Loucy (cell line): ENCODE measurements at regions not wholly inside any gene's neighbourhood (a gene's known extent, or its start where the extent isn't known, plus 50 kb on each side); places are given as distances from the start of the nearest gene placed in this dataset.

Experiments
- H2AFZ ChIP-seq: fragments of 200-600 bp; sonication (generic); 2 replicates; pipeline ENCODE4 v1.6.0; 2016; ENCODE audit warnings: antibody characterized with exemption, mild to moderate bottlenecking, low read length, moderate library complexity
- H3F3A ChIP-seq: fragments of 200-600 bp; 2 replicates; pipeline ENCODE4 v1.6.0; 2016; ENCODE audit warnings: antibody characterized with exemption, low read depth, mild to moderate bottlenecking
- H3K27me3 ChIP-seq: fragments of 200-600 bp; sonication (generic); 2 replicates; pipeline ENCODE4 v1.6.1; 2014; ENCODE audit warnings: low read length, mild to moderate bottlenecking; ENCODE audit not compliant: insufficient read depth, poor library complexity, severe bottlenecking
- H3K36me3 ChIP-seq: fragments of 200-600 bp; sonication (generic); 2 replicates; pipeline ENCODE4 v1.6.1; 2016; ENCODE audit warnings: low read length; ENCODE audit not compliant: insufficient read depth
- H3K4me1 ChIP-seq: fragments of 200-600 bp; sonication (generic); 2 replicates; pipeline ENCODE4 v1.5.1; 2014; ENCODE audit warnings: low read length, mild to moderate bottlenecking; ENCODE audit not compliant: insufficient read depth, poor library complexity, severe bottlenecking
- H3K4me2 ChIP-seq: fragments of 200-600 bp; sonication (generic); 2 replicates; pipeline ENCODE4 v1.6.0; 2014; ENCODE audit warnings: antibody characterized with exemption, low read length, low read depth, mild to moderate bottlenecking; ENCODE audit not compliant: poor library complexity, severe bottlenecking
- H3K4me3 ChIP-seq: fragments of 200-600 bp; sonication (generic); 2 replicates; pipeline ENCODE4 v1.5.1; 2014; ENCODE audit warnings: low read length, mild to moderate bottlenecking, mixed read lengths; ENCODE audit not compliant: poor library complexity, severe bottlenecking
- H3K79me2 ChIP-seq: fragments of 200-600 bp; sonication (generic); 2 replicates; pipeline ENCODE4 v1.6.1; 2014; ENCODE audit warnings: low read length; ENCODE audit not compliant: insufficient read depth
- H3K9ac ChIP-seq: fragments of 200-600 bp; sonication (generic); 2 replicates; pipeline ENCODE4 v1.6.0; 2014; ENCODE audit warnings: mild to moderate bottlenecking, low read depth, low read length, moderate library complexity; ENCODE audit not compliant: poor library complexity, severe bottlenecking
- H3K9me2 ChIP-seq: fragments of 200-600 bp; sonication (generic); replicated peaks from 2 replicates; pipeline ENCODE4 v1.6.1; 2016; ENCODE audit warnings: low read depth, low read length, mixed read lengths
- H3K9me3 ChIP-seq: fragments of 200-600 bp; sonication (generic); 2 replicates; pipeline ENCODE4 v1.6.1; 2014; ENCODE audit warnings: mild to moderate bottlenecking, antibody characterized with exemption, low read length, low read depth; ENCODE audit not compliant: insufficient read depth
- H4K20me1 ChIP-seq: fragments of 200-600 bp; sonication (generic); 2 replicates; pipeline ENCODE4 v1.6.0; 2014; ENCODE audit warnings: antibody characterized with exemption, low read length, mild to moderate bottlenecking; ENCODE audit not compliant: insufficient read depth, poor library complexity, severe bottlenecking
- CTCF ChIP-seq: fragments of 200-600 bp; sonication (generic); conservative IDR thresholded peaks from 2 replicates; pipeline ENCODE4 v1.5.1; 2014; ENCODE audit warnings: mild to moderate bottlenecking, antibody characterized with exemption, low read length
- EZH2phosphoT487 ChIP-seq: fragments of 200-600 bp; IDR thresholded peaks from 2 replicates; pipeline ENCODE4 v1.6.1; 2018; ENCODE audit warnings: antibody characterized with exemption, mild to moderate bottlenecking, moderate library complexity, borderline replicate concordance

GRCh38 chr12:72191761-72192160, 80.4 kb upstream of the TRHDE start:
- Histone ChIP-seq H3K27me3 (no peaks in the 10 kb centered on the region), H3K36me3 (no peaks in the 10 kb centered on the region), H3K9ac (no peak overlapping the region), H4K20me1 (no peaks in the 10 kb centered on the region), H3K9me2 (no peaks in the 10 kb centered on the region), H3K4me3 (no peak overlapping the region), H3F3A (no peaks in the 10 kb centered on the region), H2AFZ (no peak overlapping the region), H3K4me1 (no peaks in the 10 kb centered on the region), H3K4me2 (no peak overlapping the region), H3K79me2 (no peaks in the 10 kb centered on the region), H3K9me3 (no peaks in the 10 kb centered on the region)
- TF ChIP-seq EZH2phosphoT487 (no peak), CTCF (no peak)

GRCh38 chr12:72197790-72198189, 74.4 kb upstream of the TRHDE start:
- TF ChIP-seq CTCF (no peak), EZH2phosphoT487 (no peak)
- H3K9me2 ChIP-seq = no peaks in the 10 kb centered on the region
- H3K4me3 ChIP-seq = no peak overlapping the region
- no peak overlapping the region for H2AFZ ChIP-seq
- no peaks in the 10 kb centered on the region for H3K4me1 ChIP-seq
- H4K20me1 ChIP-seq = no peaks in the 10 kb centered on the region
- no peaks in the 10 kb centered on the region for H3K27me3 ChIP-seq
- H3K79me2 ChIP-seq = no peaks in the 10 kb centered on the region
- H3K9ac ChIP-seq = no peak overlapping the region
- no peaks in the 10 kb centered on the region for H3K9me3 ChIP-seq
- H3K36me3 ChIP-seq = no peaks in the 10 kb centered on the region
- no peaks in the 10 kb centered on the region for H3F3A ChIP-seq
- H3K4me2 ChIP-seq = no peak overlapping the region

GRCh38 chr12:72201457-72201856, 70.7 kb upstream of the TRHDE start:
- Histone ChIP-seq H3F3A (no peaks in the 10 kb centered on the region), H3K79me2 (no peaks in the 10 kb centered on the region), H3K9ac (no peak overlapping the region), H2AFZ (no peak overlapping the region), H3K4me2 (no peak overlapping the region), H3K9me2 (no peaks in the 10 kb centered on the region), H3K4me1 (no peaks in the 10 kb centered on the region), H3K9me3 (no peaks in the 10 kb centered on the region), H4K20me1 (no peaks in the 10 kb centered on the region), H3K4me3 (no peak overlapping the region), H3K27me3 (no peaks in the 10 kb centered on the region), H3K36me3 (no peaks in the 10 kb centered on the region)
- TF ChIP-seq EZH2phosphoT487 (no peak), CTCF (no peak)
